ENCODE measurements at regions not wholly inside any gene's neighbourhood (a gene's known extent, or its start where the extent isn't known, plus 50 kb on each side); places are given as distances from the start of the nearest gene placed in this dataset.

DNA sequence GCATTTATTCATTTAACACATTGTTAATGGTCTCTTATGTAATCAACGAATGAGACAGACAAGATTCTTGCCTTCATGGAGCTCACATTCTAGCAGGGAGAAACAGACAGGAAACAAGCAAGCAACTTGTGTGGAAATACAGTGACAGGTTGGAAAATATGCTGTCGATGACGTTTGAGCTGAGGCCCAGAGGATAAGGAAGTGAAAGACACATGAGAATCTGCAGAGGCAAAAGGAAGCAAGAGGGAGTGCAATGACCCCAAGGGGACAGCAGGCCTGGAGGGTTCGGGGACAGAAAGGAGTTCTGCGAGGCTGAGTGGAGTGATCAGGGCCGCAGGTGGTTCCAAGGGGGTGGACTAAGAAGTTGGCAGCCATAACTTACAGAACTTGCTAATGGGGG lies 60.6 kb upstream of the AKT3 start:
- no peak for DNase-seq

DNA sequence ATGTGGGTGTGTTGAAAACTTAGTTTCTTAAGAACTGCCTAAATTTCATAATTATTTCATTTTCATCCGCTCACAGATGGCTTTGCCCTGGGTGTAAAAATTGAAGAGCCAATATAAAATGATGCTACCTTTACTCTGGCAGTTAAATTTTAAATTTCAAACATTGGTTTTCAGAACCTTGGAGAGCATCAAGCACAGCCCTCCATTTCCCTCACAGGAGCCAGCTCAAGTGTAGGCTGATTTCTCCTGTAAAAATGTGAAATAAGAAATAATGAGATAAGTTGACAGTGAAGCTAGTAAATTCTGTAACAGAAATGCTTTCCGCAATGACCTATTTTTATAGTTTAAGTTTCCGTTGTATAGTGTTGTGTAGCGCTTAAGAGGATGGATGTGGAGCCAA lies 53.9 kb upstream of the AKT3 start:
- DNase-seq, result no peak

DNA sequence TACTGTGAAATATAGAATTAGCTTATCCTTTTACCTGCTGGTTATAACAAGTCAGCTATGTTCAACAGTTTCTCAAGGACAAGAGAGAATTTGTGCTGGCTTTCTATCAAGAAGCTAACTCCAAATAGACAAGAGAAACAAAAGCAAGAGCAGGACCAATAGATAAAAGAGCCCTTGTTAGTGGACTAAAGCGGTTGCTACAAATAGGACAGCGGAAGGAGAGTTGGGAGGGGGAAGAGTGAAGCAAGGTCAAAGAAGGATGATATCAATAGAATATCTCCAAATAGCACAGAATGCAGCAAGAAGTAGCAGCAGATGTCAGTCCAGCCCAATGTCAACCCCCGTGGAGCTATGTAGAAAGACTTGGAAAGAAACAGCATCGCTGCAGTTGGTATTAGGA lies 53.0 kb upstream of the AKT3 start:
- no peak for DNase-seq

DNA sequence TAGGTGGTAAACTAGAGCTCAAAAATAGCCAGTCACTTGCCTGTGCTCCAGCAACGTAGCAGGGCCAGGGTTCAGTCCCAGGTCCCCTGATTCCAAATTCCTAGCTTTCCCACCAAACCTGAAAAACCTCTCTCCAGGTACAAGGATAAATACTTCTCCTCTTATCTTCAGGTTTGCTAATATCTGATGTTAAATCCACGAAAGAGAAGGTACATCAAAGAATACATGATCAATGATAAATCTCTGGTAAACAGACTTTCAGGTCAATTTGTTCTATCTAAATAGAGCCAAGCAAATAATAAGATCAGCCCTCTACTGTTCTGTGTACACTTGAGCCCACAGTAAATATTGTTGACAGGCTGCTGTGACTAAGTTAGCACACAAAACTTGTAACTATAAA lies 52.1 kb upstream of the AKT3 start:
- DNase-seq, result no peak
